Skin of body (tissue), 1 donor: ENCODE measurements at regions not wholly inside any gene's neighbourhood (a gene's known extent, or its start where the extent isn't known, plus 50 kb on each side); places are given as distances from the start of the nearest gene placed in this dataset.

Source experiments
- DNase-seq: peaks from one replicate; lab custom pipeline; 2025; lab: John Stamatoyannopoulos, UW

DNA sequence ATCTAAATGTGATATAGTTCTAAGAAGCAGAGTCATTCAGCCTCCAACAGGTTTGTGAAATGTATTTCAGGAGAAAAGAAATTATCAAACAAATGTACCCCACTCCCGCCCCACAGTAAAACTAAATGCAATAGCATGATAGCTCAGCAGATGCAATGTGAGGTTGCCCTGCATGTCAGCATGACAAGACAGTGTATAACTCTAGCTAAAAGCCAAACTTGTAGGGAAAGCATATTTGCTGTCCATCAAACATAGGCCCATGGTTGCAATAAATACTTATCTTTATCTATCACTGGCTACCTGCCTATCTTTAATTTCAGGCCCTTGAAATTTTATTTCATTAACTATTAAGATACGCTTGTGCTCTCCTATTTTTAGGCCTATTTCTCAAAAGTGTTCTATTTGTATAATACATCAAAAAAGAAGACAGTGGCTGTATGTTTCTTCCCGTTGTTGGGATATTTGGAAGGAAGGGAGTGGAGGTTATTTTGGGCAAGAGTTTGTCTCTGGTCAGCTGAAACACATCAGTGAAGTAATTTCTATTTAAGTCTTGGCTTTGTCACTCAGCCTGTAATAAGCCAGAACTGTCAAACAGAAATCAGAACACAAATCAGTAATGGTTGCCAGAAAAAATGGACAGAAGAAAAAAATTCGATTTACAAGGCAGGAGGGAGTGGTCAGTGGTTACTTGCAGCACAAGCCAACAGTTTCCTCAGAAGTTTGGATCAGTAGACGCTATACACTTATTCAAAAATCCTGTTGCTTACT lies 307.4 kb upstream of the ADGRL2 start:
- peak; percentile 48 for DNase-seq

DNA sequence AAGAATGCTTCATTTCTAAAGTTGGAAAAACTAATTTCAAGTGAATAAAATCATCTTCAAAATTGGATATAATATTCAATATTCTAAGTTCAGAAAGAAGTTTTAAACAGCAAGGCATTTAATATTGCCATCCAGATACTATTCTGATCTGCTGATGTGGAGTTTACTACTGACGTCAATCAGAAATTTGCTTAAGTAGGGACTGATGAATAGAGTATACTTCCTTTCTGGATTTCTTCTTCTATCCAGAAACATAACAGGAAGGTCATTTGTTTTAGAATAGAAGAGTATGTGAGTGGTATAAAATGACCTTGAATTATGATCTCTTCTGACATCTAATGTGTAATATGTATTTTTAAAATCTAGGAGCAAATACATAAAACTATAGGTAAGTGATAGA lies 308.1 kb upstream of the ADGRL2 start:
- DNase-seq, result no peak

DNA sequence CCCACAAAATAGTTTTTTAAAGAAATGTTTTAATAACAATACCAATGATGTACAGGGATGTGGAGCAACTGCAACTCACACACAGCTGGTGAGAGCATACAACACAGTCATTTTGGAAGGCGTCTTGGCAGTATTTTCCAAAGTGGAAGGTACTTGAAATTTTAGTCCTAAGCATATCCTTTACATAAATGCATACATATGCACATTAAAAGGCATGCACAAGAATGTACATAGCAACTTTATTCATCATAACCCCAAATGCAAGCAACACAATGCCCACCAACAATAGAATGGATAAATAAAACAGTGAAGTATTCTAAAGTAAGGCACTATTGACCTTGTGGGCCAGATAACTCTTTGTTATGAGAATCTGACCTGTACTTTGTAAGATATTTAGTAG lies 310.1 kb upstream of the ADGRL2 start:
- no peak for DNase-seq

DNA sequence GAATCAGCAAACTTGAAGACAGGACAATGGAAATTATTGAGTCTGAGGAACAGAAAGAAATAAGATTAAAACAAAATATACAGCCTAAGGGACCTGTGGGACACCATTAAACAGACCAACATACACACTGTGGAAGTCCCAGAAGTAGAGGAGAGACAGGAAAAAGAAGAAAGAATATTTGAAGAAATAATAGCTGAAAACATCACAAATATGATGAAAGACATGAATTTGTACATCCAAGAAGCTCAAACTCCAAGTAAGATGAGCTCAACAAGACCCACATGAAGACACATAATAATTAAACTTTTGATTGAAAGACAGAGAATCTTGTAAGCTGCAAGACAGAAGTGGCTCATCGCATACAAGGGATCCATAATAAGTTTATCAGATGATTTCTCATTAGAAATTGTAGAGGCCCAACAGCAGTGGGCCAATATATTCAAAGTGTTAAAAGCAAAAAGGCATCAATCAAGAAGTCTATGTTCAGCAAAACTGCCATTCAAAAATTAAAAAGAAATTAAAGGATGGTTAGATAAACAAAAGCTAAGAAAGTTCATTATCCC lies 311.3 kb upstream of the ADGRL2 start:
- DNase-seq, result no peak

DNA sequence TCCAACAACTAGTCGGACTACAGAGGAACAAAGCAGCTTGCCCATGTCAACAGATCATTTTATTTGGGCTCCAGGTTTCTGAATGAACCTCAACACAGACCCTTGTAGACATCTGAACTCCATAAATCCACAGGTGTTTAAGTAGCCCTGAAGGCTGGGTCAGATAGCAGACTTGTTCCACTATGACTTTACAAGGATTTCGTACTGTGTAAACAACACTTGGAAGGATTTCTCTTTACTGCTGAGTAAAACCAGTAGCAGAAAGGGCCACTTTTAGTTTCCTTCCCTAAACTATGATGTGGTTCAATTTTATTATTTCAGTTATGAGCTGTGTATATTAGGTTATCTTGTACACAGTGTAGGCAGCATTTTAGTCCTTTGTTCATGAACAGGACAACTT lies 316.4 kb upstream of the ADGRL2 start:
- DNase-seq, result no peak

DNA sequence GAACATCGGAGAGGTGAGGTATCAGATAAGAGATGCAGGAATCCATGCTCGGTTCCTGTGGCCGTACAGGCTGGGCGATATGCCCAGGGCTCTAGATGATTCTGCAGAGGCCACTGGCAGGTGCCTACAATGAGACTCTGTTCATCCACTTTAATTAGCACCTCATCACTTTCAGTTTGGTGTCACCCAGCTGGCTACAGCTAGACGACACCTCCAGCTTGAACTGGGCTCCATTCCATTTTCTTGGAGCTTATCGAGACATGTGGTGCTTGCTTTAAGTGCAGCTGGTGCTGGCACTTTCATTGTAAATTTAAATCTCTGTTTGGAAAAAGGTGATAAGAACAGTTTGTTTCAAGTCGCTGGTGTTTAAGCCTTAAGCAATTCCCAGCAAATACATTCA lies 322.5 kb upstream of the ADGRL2 start:
- DNase-seq, result no peak

DNA sequence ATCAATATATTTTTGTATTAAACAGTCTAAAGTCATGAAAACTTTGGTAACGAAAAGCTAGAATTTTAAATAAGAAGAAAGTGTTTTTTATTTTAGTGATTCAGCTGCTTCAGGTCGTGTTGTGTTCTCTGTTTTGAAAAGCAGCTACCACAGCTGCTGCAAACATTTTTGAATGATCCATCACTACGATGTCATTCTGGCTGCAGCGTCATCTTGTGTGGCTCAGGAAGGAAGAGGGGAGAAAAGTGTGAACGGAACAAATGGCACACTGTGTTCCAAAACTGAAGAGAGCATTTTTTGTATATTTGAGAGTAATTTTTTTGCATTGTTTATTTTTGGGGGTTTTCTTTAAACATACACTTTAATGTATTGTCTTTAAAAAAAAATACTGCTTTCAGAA lies 323.0 kb upstream of the ADGRL2 start:
- DNase-seq, result peak; percentile 39

DNA sequence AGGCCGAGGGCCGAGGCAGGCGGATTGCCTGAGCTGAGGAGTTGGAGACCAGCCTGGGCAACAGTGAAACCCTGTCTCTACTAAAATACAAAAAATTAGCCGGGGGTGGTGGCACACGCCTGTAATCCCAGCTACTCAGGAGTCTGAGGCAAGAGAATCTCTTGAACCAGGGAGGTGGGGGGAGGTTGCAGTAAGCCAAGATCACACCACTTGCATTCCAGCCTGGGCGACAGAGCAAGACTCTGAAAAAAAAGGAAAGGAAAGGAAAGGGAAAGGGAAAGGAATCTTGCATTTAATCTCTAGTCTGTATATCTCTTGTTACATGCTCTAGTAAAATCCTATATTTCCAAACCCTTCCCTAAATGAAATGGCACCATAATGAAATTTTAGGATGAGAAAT lies 328.3 kb upstream of the ADGRL2 start:
- DNase-seq, result no peak

DNA sequence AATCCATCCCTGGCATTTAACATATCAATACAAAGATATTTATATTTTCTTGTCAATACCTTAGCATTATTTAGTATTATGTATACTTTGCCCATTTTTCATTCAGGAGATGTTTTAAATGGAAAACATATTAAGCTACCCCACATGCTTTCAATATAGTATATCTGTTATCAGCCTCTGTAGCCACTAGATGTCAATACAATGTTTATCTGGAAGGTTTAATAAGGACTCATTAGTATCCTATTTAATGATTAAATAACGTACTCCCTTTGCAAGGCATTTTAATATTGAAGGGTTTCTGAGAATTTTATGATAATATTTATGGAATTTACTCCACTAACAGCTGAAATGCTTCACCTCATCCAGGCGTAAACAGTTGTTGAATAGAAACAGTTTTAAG lies 329.5 kb upstream of the ADGRL2 start:
- no peak for DNase-seq

DNA sequence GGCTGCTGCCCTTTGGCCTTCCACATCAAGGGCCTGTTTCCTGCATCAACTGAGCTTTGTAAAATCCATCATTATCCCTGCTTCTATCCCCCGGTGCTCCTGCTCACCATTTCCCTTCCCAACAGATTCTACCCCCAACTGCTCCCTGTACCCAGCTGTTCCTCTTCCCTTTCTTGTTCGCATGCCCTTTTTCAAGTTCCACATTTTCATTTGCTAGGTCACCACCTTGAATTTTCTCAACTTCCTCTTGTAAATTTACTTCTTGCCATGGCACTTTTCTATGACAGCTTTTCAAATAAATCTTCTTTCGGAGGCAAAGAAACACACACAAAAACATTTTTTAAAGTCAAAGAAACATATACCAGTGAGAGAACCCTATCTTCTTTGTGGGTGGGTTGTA lies 330.5 kb upstream of the ADGRL2 start:
- DNase-seq, result no peak

DNA sequence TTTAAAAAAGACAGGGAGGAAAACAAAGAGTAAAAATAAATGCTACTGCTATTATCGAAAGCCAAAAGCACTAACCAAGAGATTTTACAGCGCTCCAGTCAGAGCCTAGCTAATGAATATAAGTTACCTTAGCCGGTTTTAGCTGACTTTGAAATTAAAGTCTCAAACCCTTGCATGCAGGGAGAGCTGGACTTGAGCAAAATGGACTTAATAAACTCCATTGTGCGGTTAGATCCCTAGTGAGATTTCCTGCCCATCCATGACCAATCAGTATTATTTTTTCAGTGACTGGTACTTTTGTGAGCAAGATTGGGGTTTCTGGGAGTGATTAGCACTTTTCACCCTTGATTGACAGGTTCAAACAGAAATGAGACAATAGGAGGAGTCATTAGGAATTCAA lies 333.4 kb upstream of the ADGRL2 start:
- DNase-seq, result no peak

DNA sequence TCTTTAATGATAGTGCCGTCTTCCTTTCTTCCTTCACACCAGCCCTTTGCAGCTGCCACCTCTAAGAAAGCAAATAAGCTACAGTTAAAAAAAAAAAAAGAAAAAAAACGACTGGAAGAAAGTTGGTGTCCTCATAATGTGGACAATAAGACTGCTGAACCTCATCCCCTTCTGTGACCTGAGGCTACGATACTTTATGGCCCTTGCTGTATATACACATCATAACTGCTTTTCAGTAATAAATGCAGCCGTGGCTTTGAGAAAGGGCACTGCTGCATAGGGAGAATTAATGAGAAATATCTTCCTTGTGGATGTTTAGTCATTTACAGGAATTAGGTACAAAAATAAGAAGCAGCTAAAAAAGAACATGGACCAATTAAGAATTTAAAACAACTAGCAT lies 333.8 kb upstream of the ADGRL2 start:
- no peak for DNase-seq

DNA sequence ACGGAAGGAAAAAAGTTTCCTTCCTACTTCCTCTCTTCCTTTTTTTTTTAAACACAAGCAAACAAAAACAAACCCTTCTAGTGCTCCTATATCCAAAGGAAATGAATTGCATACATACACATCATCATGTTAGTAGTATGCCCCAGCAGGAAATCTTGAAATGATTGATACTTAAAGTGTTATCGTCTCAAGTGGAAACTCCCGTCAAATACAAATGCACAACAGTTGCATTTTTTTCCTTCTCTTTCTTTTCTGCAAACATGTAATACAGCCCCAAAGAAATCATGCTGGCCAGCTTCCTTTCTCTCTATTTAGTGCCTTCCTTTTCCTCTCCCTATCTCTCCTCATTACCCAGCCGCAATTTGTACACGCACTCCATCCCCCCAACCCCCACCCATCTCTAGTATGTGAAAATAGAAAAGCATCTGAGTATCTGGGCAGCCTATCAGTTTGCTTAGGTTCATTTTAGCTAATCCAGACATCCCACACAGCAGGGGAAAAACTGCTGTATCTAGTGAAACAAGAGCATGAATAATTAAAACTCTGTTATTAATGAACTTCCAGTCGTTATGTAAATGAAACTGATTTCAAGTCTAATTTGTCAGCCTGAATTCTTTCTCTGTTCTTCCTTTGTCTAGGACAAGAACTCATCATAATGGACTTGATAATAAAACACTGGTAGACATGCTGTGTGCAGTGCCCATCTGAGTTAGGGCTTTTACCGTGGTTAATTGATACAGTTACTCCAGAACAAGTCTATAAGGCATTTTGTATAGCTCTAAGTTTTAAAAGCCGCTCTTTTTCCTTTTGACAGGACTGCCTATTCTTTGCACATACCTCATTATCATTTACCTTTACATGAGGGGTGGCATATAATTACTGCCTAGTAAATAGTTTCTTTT lies 336.5 kb upstream of the ADGRL2 start:
- DNase-seq, result no peak

DNA sequence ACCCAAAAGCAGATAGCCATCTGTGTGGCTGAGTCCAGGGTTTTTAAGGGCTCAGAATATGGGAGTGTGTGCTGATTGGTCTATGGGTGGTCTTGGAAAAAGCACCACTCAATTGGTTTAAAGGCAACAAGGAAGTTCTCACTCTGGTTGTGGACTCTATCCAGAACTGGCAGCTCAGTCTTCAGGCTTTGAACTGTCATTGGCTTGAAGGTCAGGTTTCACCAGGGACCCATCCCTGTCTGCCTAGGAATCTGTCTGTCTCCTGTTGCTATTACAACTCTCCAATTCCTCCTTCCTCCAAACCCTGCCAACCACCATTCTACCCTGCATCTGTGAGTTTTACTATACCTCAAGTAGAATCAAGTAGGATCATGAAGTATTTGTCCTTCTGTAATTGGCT lies 341.7 kb upstream of the ADGRL2 start:
- no peak for DNase-seq

DNA sequence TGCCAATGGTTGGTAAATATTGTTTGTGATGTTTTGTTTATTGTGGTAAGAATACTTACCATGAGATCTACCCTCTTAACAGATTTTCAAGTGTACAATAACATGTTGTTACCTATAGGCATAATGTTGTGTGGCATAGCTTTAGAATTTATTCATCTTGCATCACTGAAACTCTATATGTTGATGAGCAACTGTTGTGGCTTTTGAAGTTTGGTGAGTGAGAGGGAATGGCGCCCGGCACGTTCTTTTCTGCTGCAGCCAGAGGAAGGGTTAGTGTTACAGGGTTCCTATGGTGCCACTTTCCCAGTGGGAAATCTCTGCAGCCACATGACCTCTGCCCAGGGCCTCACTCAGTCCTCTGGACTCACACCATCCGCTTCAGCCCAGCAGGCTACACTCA lies 342.5 kb upstream of the ADGRL2 start:
- no peak for DNase-seq

DNA sequence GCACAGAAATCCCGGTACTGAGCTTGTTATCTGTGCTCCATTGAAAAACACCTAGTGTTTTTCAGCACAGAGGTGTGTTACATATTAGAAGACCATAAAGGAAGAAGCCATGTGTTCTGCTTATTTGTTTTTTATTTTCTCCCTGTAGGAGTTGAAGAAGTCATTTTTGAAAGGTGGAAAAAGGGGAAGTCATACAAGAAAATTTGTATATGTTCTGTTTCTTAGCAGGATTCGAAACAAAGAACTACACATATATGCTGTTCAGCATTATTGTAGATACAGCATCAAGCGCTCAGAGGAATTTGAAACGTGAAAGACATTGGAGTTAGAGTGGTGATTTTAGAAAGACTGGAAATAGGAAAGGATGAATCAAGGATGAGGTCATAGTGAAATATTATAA lies 345.3 kb upstream of the ADGRL2 start:
- DNase-seq, result no peak

DNA sequence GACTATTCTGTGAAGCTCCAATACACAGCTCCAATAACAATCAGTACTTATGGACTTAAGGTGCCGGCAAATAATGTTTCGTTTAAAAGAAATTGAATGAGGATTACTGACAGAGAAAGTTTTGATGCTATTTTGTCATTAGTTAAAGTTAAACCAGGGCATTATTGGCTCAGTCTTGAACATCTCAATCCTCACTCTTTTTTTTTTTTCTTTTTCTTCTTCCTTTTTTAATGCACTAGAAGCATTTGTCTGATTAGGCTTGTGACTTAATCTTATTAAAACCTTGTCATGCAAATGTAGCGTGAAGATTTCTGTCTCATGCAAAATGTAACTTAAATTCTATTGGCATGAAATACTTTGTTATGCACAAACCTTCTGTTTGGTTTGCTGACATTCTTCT lies 346.8 kb upstream of the ADGRL2 start:
- DNase-seq, result no peak

DNA sequence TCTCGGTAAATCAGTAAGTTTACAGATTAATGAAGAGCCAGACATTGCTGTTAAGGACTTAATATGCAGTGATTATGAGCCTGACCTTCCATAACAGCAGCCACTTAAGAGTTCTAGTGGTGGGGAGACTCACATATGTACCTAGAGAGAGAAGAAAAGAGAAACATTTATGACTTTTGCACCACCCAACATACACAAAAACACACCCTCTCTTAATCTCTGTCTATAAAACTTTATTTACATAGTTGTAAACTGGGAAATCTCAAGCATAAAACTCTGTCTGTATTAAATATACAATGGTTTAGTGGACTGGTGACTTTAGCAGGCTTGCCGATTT lies 347.4 kb upstream of the ADGRL2 start:
- no peak for DNase-seq

DNA sequence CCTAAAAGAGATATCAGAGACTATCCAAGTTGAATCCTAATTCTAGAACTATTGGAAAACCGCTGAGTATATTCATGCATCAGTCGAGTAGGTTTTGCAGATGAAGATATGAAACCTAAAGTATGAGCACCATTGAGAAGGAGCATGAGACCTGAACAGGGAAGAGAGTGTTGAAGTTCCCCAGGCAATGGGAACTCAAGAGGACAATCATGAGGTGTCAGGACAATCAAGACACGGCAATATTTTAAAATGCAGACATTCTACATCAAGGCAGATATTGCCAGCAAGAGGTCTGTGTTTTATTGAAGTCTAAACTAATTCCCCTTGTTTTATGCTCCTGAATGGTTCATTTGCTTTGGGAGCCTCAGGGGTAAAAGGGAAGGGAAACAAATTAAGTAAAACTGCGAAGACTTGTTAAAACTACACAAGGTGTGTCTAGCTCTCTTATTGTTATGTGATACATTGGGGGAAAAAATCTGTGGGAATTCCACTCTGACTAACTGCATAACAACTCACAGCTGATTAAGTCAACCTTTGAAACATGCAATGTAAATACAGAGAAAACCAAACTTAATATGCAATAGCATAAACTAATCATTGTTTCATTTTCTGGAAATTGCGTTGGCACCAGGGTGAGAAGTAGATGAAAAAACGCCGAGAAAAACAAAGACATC lies 347.9 kb upstream of the ADGRL2 start:
- no peak for DNase-seq

DNA sequence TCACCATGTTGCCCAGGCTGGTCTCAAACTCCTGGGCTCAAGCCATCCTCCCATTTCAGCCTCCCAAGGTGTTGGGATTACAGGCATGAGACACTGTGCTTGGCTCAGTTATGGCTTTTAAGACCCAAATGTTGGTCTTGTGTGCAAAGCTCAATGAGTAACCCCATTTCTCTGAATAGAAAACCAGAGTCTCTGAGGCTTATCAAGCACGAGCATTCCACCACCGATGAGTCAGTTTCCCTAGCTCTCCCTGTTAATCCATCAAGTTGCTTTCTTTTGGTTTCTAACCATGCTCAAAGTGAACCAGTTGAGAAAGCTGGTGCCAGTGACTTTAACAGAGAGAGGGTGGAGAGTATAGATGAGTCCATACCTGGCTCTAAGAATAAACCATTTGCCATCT lies 350.9 kb upstream of the ADGRL2 start:
- no peak for DNase-seq

DNA sequence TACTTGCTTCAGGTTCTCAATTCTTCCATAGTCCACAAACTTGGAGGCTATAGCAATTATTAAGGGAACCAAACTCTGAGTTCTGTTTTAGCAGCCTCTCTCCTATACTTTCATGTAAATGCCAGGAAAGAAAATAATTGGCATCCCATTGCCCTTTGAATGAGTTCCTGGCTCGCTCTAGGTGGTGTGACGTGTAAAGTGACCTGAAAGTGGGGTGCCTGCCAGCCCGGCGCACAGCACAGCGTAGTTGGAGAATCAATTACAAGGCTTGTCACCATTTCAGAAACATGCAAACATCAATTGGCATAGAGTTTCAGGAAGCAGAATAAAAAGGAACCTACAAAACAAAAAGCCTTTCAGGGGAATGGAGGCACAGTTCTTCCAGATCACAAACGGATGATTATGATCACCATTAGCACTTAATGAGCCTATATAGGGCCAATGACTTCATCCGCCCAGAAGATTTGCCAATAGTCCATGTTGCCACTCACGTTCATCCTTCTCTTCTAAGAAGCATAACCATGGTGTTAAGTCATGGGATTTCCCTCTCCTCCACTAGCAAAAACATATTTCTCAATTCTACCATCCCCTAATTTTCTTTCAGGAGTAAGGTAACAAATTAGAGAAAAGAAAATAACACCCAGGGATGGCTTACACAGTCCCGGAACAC lies 354.6 kb upstream of the ADGRL2 start:
- DNase-seq, result no peak

DNA sequence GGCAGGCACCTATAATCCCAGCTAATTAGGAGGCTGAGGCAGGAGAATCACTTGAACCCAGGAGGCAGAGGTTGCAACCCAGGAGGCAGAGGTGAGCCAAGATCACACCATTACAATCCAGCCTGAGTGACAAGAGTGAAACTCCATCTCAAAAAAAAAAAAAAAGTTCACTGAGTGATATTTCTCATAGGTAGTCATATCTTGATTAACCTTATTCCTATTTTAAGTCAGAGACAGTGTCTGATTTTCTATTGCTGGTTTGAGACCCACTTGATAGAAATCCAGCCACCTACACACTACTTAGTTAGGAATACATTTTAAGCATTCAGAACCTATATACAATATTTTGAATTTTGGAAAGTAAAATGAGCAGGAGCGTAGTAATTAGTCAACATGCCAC lies 357.4 kb upstream of the ADGRL2 start:
- no peak for DNase-seq
